ENCODE measurements at regions not wholly inside any gene's neighbourhood (a gene's known extent, or its start where the extent isn't known, plus 50 kb on each side); places are given as distances from the start of the nearest gene placed in this dataset.

DNA sequence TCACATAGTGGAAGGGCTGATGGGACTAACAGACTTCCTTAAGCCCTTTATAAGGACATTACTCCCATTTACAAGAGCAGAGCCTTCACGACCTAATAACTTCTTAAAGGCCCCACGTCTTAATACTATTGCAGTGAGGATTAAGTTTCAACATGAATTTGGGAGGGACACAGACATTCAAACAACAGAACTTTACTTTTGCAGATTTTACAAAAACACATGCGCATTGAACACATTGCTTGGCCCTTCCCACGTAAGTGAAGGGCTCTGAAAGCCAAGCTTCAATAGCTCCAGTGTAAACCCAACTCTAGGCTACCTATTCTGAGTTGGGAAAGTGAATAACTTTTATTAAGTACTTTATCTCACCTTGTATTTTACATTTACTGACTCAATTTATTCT, 53.8 kb upstream of the DNAH5 start:
- Histone ChIP-seq H3K27ac (ENCODE audit: extremely low read length, insufficient read depth, low read length) (no peak overlapping the region), H3K36me3 (replicated peaks in 1 of 2; ENCODE audit: control insufficient read depth in 1 of 2, insufficient read depth in 2 of 2, low read length in 2 of 2) (no peaks in the 10 kb centered on the region), H2AFZ (ENCODE audit: low read length) (no peak overlapping the region), H3K27me3 (ENCODE audit: control insufficient read depth in 1 of 2, insufficient read depth in 2 of 2, low read length in 2 of 2) (peaks cover 0 to 4% of the 10 kb centered on the region in 2 experiments; a peak in 2 of 5 replicates), H3K4me1 (ENCODE audit: insufficient read depth, low read length) (no peaks in the 10 kb centered on the region), H3K79me2 (ENCODE audit: insufficient read depth, low read length) (no peaks in the 10 kb centered on the region), H3K9me3 (ENCODE audit: low read length) (peaks cover 4% of the 10 kb centered on the region), H4K20me1 (ENCODE audit: insufficient read depth, low read length) (no peaks in the 10 kb centered on the region), H3K9ac (ENCODE audit: insufficient read depth, low read depth, low read length) (no peak overlapping the region), H3K4me3 (replicated peaks in 1 of 3; ENCODE audit: insufficient read depth in 1 of 3, low read depth in 2 of 3, low read length in 3 of 3) (no peak overlapping the region), H3K4me2 (ENCODE audit: low read depth, low read length) (no peak overlapping the region)
- no peak for DNase-seq (ENCODE audit: low spot score)
- in situ Hi-C loops (cut with HindIII; ENCODE audit: extremely low pct_ligation_motif_present, low pct_unique_long_range_greater_than_20kb) (no loop called here), intact Hi-C loops (cut with micrococcal nuclease; ENCODE audit: unreplicated experiment) (loop anchor here (2.0 kb wide), 1 partner anchor 17 kb away; no protein-coding TSS in a partner anchor)
- ChIA-PET CTCF (ENCODE audit: low intra/inter-chr PET ratio, low total read pairs) (no interaction called here), POLR2A (no interaction called here)
- FAIRE-seq, result no peak
- TF ChIP-seq ATF7-NPFF (CRISPR knock-in tag; IDR thresholded peaks at IDR 0.05; ENCODE audit: low read depth), result no peak
- no peak for TF ChIP-seq ZNF260 (CRISPR knock-in tag; IDR thresholded peaks at IDR 0.05; ENCODE audit: borderline replicate concordance, low read depth)
- no peak for TF ChIP-seq RFXANK (CRISPR knock-in tag; IDR thresholded peaks at IDR 0.05)
- TF ChIP-seq PHF8 (CRISPR knock-in tag; IDR thresholded peaks at IDR 0.05), result no peak
- TF ChIP-seq, protein P1, sequence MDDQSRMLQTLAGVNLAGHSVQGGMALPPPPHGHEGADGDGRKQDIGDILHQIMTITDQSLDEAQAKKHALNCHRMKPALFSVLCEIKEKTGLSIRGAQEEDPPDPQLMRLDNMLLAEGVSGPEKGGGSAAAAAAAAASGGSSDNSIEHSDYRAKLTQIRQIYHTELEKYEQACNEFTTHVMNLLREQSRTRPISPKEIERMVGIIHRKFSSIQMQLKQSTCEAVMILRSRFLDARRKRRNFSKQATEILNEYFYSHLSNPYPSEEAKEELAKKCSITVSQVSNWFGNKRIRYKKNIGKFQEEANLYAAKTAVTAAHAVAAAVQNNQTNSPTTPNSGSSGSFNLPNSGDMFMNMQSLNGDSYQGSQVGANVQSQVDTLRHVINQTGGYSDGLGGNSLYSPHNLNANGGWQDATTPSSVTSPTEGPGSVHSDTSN (CRISPR knock-in tag; IDR thresholded peaks at IDR 0.05; ENCODE audit: borderline replicate concordance), result no peak
- TF ChIP-seq DPF2 (CRISPR knock-in tag; IDR thresholded peaks at IDR 0.05; ENCODE audit: borderline replicate concordance, low read depth), result no peak
- TF ChIP-seq, protein P2, sequence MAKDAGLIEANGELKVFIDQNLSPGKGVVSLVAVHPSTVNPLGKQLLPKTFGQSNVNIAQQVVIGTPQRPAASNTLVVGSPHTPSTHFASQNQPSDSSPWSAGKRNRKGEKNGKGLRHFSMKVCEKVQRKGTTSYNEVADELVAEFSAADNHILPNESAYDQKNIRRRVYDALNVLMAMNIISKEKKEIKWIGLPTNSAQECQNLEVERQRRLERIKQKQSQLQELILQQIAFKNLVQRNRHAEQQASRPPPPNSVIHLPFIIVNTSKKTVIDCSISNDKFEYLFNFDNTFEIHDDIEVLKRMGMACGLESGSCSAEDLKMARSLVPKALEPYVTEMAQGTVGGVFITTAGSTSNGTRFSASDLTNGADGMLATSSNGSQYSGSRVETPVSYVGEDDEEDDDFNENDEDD (CRISPR knock-in tag; IDR thresholded peaks at IDR 0.05; ENCODE audit: borderline replicate concordance), result no peak
- TF ChIP-seq ZNF878 (CRISPR knock-in tag; IDR thresholded peaks at IDR 0.05), result no peak
- WGBS (ENCODE audit: low lambda C conversion rate), result 23% methylated on average over 4 of the region's 4 CpGs
- ATAC-seq, result no peak
- BruUV-seq (replicated peaks), result no TSS peak

Data from HepG2 (cell line).